GM23338 (cell line): ENCODE measurements at regions not wholly inside any gene's neighbourhood (a gene's known extent, or its start where the extent isn't known, plus 50 kb on each side); places are given as distances from the start of the nearest gene placed in this dataset.

ENCODE experiments used
- ATAC-seq: fragments of 200-7000 bp; cut with Tn5 transposase; 3 replicates; pipeline ENCODE4 v1.9.1; 2020
- DNase-seq: peaks from one replicate; pipeline ENCODE4 v3.0.0-alpha.2; 2015; ENCODE audit warnings: low spot score
- H2AFZ ChIP-seq: fragments of 200-600 bp; sonication (generic); 2 replicates; pipeline ENCODE4 v1.8.0; 2016; ENCODE audit warnings: antibody characterized with exemption, mild to moderate bottlenecking, moderate library complexity
- H3F3A ChIP-seq: fragments of 200-600 bp; sonication (generic); replicated peaks from 2 replicates; pipeline ENCODE4 v1.8.0; 2017; ENCODE audit warnings: antibody characterized with exemption, mixed run types, low read depth
- H3K27ac ChIP-seq: fragments of 200-600 bp; sonication (generic); 2 replicates; pipeline ENCODE4 v1.6.1; 2016; ENCODE audit warnings: low read depth
- H3K27me3 ChIP-seq: fragments of 200-600 bp; sonication (generic); 2 replicates; pipeline ENCODE4 v1.8.0; 2016; ENCODE audit warnings: mild to moderate bottlenecking, mixed run types, moderate library complexity; ENCODE audit not compliant: insufficient read depth
- H3K36me3 ChIP-seq: fragments of 200-600 bp; sonication (generic); 2 replicates; pipeline ENCODE4 v1.8.0; 2016; ENCODE audit warnings: mild to moderate bottlenecking; ENCODE audit not compliant: insufficient read depth
- H3K4me1 ChIP-seq: fragments of 200-600 bp; sonication (generic); 2 replicates; pipeline ENCODE4 v1.8.0; 2016; ENCODE audit warnings: mild to moderate bottlenecking, moderate library complexity; ENCODE audit not compliant: insufficient read depth
- H3K4me2 ChIP-seq: fragments of 200-600 bp; sonication (generic); 2 replicates; pipeline ENCODE4 v1.7.1; 2017; ENCODE audit warnings: mixed run types
- H3K4me3 ChIP-seq: fragments of 200-600 bp; sonication (generic); 2 replicates; pipeline ENCODE4 v1.6.1; 2016; ENCODE audit warnings: mixed run types
- H3K79me2 ChIP-seq: fragments of 200-600 bp; sonication (generic); replicated peaks from 2 replicates; pipeline ENCODE4 v1.8.0; 2017; ENCODE audit warnings: mild to moderate bottlenecking; ENCODE audit not compliant: insufficient read depth
- H3K9me2 ChIP-seq: fragments of 200-600 bp; sonication (generic); 2 replicates; pipeline ENCODE4 v1.8.0; 2017; ENCODE audit not compliant: insufficient read depth
- H4K20me1 ChIP-seq: fragments of 200-600 bp; sonication (generic); replicated peaks from 2 replicates; pipeline ENCODE4 v1.8.0; 2017; ENCODE audit warnings: mild to moderate bottlenecking; ENCODE audit not compliant: insufficient read depth
- H3K27ac Mint-ChIP-seq: 2 replicates; pipeline ENCODE4 v1.8.0; 2020; ENCODE audit warnings: inconsistent platforms, mild to moderate bottlenecking, moderate library complexity, mixed read lengths
- H3K27me3 Mint-ChIP-seq: 3 replicates; pipeline ENCODE4 v1.8.0; 2022; ENCODE audit warnings: low read depth, mild to moderate bottlenecking, moderate library complexity, mixed read lengths, inconsistent platforms; ENCODE audit not compliant: insufficient read depth, poor library complexity
- H3K36me3 Mint-ChIP-seq: 3 replicates; pipeline ENCODE4 v1.8.0; 2021; ENCODE audit warnings: low read depth, mild to moderate bottlenecking, inconsistent platforms, moderate library complexity, mixed read lengths
- H3K4me1 Mint-ChIP-seq: 3 replicates; pipeline ENCODE4 v1.8.0; 2020; ENCODE audit warnings: mild to moderate bottlenecking, inconsistent platforms, mixed read lengths
- H3K4me3 Mint-ChIP-seq: 3 replicates; pipeline ENCODE4 v1.8.0; 2021; ENCODE audit warnings: moderate library complexity, mild to moderate bottlenecking, inconsistent platforms, mixed read lengths
- H3K9me3 Mint-ChIP-seq: 3 replicates; pipeline ENCODE4 v1.8.0; 2020; ENCODE audit warnings: moderate library complexity, mild to moderate bottlenecking, inconsistent platforms, mixed read lengths
- CREB1 ChIP-seq: fragments of 250-450 bp; sonication (Bioruptor Pico); IDR thresholded peaks from 2 replicates; pipeline ENCODE4 v1.5.0; 2020; ENCODE audit warnings: low read depth, mild to moderate bottlenecking, moderate library complexity
- EZH2 ChIP-seq: fragments of 200-600 bp; sonication (generic); IDR thresholded peaks from one replicate; pipeline ENCODE4 v1.8.0; 2017; ENCODE audit warnings: antibody characterized with exemption, mild to moderate bottlenecking, low read depth; ENCODE audit not compliant: unreplicated experiment
- EZH2phosphoT487 ChIP-seq: fragments of 200-600 bp; sonication (generic); IDR thresholded peaks from one replicate; pipeline ENCODE4 v1.8.1; 2018; ENCODE audit warnings: antibody characterized with exemption; ENCODE audit not compliant: unreplicated experiment
- JUNB ChIP-seq: IDR thresholded peaks from one replicate; pipeline ENCODE4 v1.6.1; 2016; ENCODE audit warnings: antibody characterized with exemption; ENCODE audit not compliant: unreplicated experiment
- POLR2AphosphoS5 ChIP-seq: IDR thresholded peaks from 2 replicates; pipeline ENCODE4 v1.6.1; 2016; ENCODE audit warnings: antibody characterized with exemption, low read depth
- STAT1 ChIP-seq: IDR thresholded peaks from one replicate; pipeline ENCODE4 v1.6.1; 2016; ENCODE audit warnings: antibody characterized with exemption; ENCODE audit not compliant: unreplicated experiment
- ZNF114 ChIP-seq: fragments of 250-450 bp; sonication (Bioruptor Pico); IDR thresholded peaks from 2 replicates; pipeline ENCODE4 v1.5.0; 2020; ENCODE audit warnings: mild to moderate bottlenecking, moderate library complexity
- ZNF462 ChIP-seq: fragments of 250-450 bp; sonication (Bioruptor Pico); IDR thresholded peaks from 2 replicates; pipeline ENCODE4 v1.5.0; 2020; ENCODE audit warnings: mild to moderate bottlenecking, moderate library complexity
- TF ChIP-seq, protein P1 (sequence below), 2 experiments: fragments of 200-600 bp in 1 of 2; sonication (generic) in 1 of 2; conservative IDR thresholded peaks; 2 replicates each; pipeline versions ENCODE4 v1.5.1 to v1.6.1; 2016 to 2017; ENCODE audit warnings: antibody characterized with exemption in 2 of 2, low read depth in 2 of 2, mild to moderate bottlenecking in 2 of 2, moderate library complexity in 1 of 2

DNA sequence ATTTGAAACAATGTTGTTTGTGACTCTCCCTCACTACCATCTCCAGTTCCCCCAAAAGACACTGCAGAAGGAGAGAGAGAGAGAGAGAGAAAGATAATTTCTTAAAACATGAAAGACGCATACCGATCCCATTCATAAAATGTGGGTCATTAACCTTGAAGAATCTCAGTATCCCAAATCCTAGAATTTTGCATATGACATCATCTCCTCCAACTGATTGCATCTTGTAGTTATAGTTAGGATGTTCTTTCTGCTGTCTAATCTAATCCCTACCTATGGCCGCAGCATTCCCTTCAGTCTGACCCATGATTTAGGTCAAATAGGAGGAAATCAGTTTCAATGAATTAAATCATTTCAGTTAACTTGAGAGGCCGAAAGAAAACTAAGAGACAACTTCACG lies 142.4 kb upstream of the ETS2 start (continued):
- TF ChIP-seq ZNF462 (CRISPR knock-in tag) (no peak), EZH2phosphoT487 (no peak), JUNB (no peak), POLR2AphosphoS5 (no peak)

DNA sequence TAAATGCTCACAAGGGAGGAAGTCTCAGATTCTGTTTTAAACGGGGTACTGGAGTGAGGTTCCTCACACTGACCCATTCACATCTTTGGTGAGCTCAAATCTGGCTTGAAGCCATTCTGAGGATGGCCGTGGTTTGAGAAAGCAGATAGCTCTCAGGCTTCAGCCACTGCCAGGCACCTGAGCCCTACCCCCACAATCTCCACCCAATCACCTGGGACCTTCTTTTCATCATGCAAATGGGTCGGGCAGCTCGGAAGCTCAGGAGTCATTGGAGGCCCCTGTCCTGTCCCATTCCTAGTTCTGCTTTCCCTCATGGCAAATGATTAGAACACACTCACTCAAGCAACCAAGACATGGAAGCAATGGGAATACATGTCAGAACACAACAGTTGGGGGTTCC lies 141.4 kb upstream of the ETS2 start:
- Mint-ChIP-seq H3K36me3 (peaks cover 3% of the 10 kb centered on the region; the same call in 1 of the 3 replicates), H3K27me3 (peaks cover 20% of the 10 kb centered on the region), H3K9me3 (peaks cover 3% of the 10 kb centered on the region; the same call in 1 of the 3 replicates), H3K27ac (no peak overlapping the region), H3K4me3 (no peak overlapping the region), H3K4me1 (peaks cover 27% of the 10 kb centered on the region)
- peaks cover 21% of the 10 kb centered on the region for H3K4me1 ChIP-seq
- no peak overlapping the region for H3K4me3 ChIP-seq
- no peaks in the 10 kb centered on the region for H3K9me2 ChIP-seq
- H3K79me2 ChIP-seq = no peaks in the 10 kb centered on the region
- no peaks in the 10 kb centered on the region for H3K36me3 ChIP-seq
- H3K4me2 ChIP-seq = no peak overlapping the region
- no peak overlapping the region; the same call in none of the 2 replicates for H2AFZ ChIP-seq
- TF ChIP-seq ZNF114 (no peak), CREB1 (CRISPR knock-in tag) (no peak), STAT1 (no peak), EZH2 (no peak)
- TF ChIP-seq, protein P1, sequence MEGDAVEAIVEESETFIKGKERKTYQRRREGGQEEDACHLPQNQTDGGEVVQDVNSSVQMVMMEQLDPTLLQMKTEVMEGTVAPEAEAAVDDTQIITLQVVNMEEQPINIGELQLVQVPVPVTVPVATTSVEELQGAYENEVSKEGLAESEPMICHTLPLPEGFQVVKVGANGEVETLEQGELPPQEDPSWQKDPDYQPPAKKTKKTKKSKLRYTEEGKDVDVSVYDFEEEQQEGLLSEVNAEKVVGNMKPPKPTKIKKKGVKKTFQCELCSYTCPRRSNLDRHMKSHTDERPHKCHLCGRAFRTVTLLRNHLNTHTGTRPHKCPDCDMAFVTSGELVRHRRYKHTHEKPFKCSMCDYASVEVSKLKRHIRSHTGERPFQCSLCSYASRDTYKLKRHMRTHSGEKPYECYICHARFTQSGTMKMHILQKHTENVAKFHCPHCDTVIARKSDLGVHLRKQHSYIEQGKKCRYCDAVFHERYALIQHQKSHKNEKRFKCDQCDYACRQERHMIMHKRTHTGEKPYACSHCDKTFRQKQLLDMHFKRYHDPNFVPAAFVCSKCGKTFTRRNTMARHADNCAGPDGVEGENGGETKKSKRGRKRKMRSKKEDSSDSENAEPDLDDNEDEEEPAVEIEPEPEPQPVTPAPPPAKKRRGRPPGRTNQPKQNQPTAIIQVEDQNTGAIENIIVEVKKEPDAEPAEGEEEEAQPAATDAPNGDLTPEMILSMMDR (conservative IDR thresholded peaks at IDR 0.05; ENCODE audit: low read depth in 2 of 2) = no peak
- ATAC-seq (peak; percentile 43), DNase-seq (peak; percentile 61)
- H3K27ac ChIP-seq = no peak overlapping the region
- no peaks in the 10 kb centered on the region for H3F3A ChIP-seq
- H4K20me1 ChIP-seq = no peaks in the 10 kb centered on the region
- peaks cover 25% of the 10 kb centered on the region for H3K27me3 ChIP-seq
